22Rv1 (cell line): ENCODE measurements at regions not wholly inside any gene's neighbourhood (a gene's known extent, or its start where the extent isn't known, plus 50 kb on each side); places are given as distances from the start of the nearest gene placed in this dataset.

Experiments
- ZFX ChIP-seq: fragments of 450-650 bp; IDR thresholded peaks from 2 replicates; pipeline ENCODE4 v1.6.1; 2017; ENCODE audit warnings: antibody characterized with exemption, borderline replicate concordance
- TF ChIP-seq, protein P1 (sequence below): fragments of 450-650 bp; IDR thresholded peaks from 2 replicates; pipeline ENCODE4 v1.5.1; 2017; ENCODE audit warnings: mild to moderate bottlenecking

DNA sequence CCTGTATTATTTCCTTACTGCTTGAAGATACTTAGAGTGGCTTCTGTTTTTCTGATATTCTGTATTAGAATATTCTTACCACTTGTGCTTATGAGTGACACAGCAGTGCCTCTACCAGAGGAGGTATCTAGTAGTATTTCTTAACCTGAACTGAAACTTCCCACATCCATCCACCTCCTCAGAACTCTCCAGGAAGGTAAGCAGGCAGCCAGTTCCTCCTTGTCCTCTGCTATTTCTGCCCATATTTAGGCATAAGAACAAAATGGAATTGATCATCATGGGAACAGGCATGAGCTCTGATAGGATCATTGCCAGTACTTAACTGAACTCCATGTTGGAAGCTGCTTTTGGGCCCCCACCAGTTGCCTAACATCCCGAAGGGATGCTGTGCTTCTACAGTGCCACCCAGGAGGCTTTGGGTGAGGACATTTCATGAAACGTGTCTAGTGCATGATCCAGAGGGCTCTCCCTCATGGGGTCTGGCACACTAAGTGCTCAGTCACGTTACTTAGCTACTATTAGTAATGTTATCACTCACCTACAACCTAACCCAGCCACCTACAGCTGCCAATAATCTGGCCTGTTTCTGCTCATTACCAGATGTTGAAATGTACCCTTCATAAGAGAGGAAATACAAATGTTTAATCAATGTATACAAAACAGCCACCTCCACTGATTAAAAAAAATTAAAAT lies 520.7 kb downstream of the EIPR1 start:
- TF ChIP-seq, protein P1, sequence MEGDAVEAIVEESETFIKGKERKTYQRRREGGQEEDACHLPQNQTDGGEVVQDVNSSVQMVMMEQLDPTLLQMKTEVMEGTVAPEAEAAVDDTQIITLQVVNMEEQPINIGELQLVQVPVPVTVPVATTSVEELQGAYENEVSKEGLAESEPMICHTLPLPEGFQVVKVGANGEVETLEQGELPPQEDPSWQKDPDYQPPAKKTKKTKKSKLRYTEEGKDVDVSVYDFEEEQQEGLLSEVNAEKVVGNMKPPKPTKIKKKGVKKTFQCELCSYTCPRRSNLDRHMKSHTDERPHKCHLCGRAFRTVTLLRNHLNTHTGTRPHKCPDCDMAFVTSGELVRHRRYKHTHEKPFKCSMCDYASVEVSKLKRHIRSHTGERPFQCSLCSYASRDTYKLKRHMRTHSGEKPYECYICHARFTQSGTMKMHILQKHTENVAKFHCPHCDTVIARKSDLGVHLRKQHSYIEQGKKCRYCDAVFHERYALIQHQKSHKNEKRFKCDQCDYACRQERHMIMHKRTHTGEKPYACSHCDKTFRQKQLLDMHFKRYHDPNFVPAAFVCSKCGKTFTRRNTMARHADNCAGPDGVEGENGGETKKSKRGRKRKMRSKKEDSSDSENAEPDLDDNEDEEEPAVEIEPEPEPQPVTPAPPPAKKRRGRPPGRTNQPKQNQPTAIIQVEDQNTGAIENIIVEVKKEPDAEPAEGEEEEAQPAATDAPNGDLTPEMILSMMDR: no peak
- TF ChIP-seq ZFX: no peak
